GM12891 (cell line): ENCODE measurements at regions not wholly inside any gene's neighbourhood (a gene's known extent, or its start where the extent isn't known, plus 50 kb on each side); places are given as distances from the start of the nearest gene placed in this dataset.

Experiments
- POLR2AphosphoS5 ChIP-seq: IDR thresholded peaks from 2 replicates; pipeline ENCODE4 v1.6.1; 2011; ENCODE audit warnings: low read depth, low read length, control low read depth
- TAF1 ChIP-seq: IDR thresholded peaks from 2 replicates; pipeline ENCODE4 v1.6.1; 2011; ENCODE audit warnings: low read depth, low read length, control low read depth

GRCh38 chr12:90233168-90234100 lies 524.8 kb upstream of the ATP2B1 start:
- TF ChIP-seq TAF1 (no peak), POLR2AphosphoS5 (no peak)
